ENCODE measurements at regions not wholly inside any gene's neighbourhood (a gene's known extent, or its start where the extent isn't known, plus 50 kb on each side); places are given as distances from the start of the nearest gene placed in this dataset.

GRCh38 chr4:106450249-106450648 lies 81.7 kb upstream of the GIMD1 start:
- TF ChIP-seq CTCF (IDR thresholded peaks at IDR 0.05; ENCODE audit: insufficient read depth, low read length, poor library complexity, severe bottlenecking), result no peak
- TF ChIP-seq EZH2phosphoT487 (conservative IDR thresholded peaks at IDR 0.05; ENCODE audit: low read length), result no peak

Measured in SU-DHL-6 (cell line).